Fibroblast of upper back skin (primary cell): ENCODE measurements at regions not wholly inside any gene's neighbourhood (a gene's known extent, or its start where the extent isn't known, plus 50 kb on each side); places are given as distances from the start of the nearest gene placed in this dataset.
"Not testable (repeated sequence)": the region's sequence is repeated elsewhere in the genome, so short reads cannot be mapped to it uniquely, and the experiment has no call there.

ENCODE experiments used
- DNase-seq: peaks from one replicate; pipeline ENCODE4 v3.0.0-alpha.2; 2013

- not testable (repeated sequence) for DNase-seq
These were observed 415.5 kb downstream of the FOXD4L4 start for GRCh38 chr9:66152406-66152805.

- peak; percentile 43 for DNase-seq
These were observed 416.2 kb downstream of the FOXD4L4 start for GRCh38 chr9:66153021-66153725.

- DNase-seq: not testable (repeated sequence)
These were observed 417.2 kb downstream of the FOXD4L4 start for GRCh38 chr9:66153971-66154691.

- DNase-seq: not testable (repeated sequence)
These were observed 445.4 kb downstream of the FOXD4L4 start for GRCh38 chr9:66182316-66182715.

GRCh38 chr9:66183648-66184047, 446.7 kb downstream of the FOXD4L4 start:
- not testable (repeated sequence) for DNase-seq

- DNase-seq: not testable (repeated sequence)
These were observed 460.3 kb downstream of the FOXD4L4 start for GRCh38 chr9:66197199-66197598.

- not testable (repeated sequence) for DNase-seq
These were observed 461.5 kb downstream of the FOXD4L4 start for GRCh38 chr9:66198421-66198820.

GRCh38 chr9:66206617-66207016, 469.7 kb downstream of the FOXD4L4 start:
- DNase-seq: not testable (repeated sequence)

- not testable (repeated sequence) for DNase-seq
These were observed 471.0 kb downstream of the FOXD4L4 start for GRCh38 chr9:66207914-66208313.

- DNase-seq: not testable (repeated sequence)
These were observed 507.8 kb downstream of the FOXD4L4 start for GRCh38 chr9:66244763-66245162.

- not testable (repeated sequence) for DNase-seq
These were observed 508.5 kb downstream of the FOXD4L4 start for GRCh38 chr9:66245481-66245880.

- not testable (repeated sequence) for DNase-seq
These were observed 520.6 kb downstream of the FOXD4L4 start for GRCh38 chr9:66257581-66257980.

- DNase-seq: not testable (repeated sequence)
These were observed 524.6 kb downstream of the FOXD4L4 start for GRCh38 chr9:66261576-66261975.

GRCh38 chr9:66263621-66264020, 526.7 kb downstream of the FOXD4L4 start:
- not testable (repeated sequence) for DNase-seq

GRCh38 chr9:66264786-66265185, 527.8 kb downstream of the FOXD4L4 start:
- DNase-seq: not testable (repeated sequence)

GRCh38 chr9:66266202-66266601, 529.3 kb downstream of the FOXD4L4 start:
- not testable (repeated sequence) for DNase-seq

- DNase-seq: not testable (repeated sequence)
These were observed 530.0 kb downstream of the FOXD4L4 start for GRCh38 chr9:66266856-66267430.

GRCh38 chr9:66267684-66268083, 530.7 kb downstream of the FOXD4L4 start:
- not testable (repeated sequence) for DNase-seq

- not testable (repeated sequence) for DNase-seq
These were observed 532.1 kb downstream of the FOXD4L4 start for GRCh38 chr9:66269024-66269423.

GRCh38 chr9:66269783-66270182, 532.8 kb downstream of the FOXD4L4 start:
- not testable (repeated sequence) for DNase-seq

GRCh38 chr9:66278809-66279208, 541.9 kb downstream of the FOXD4L4 start:
- not testable (repeated sequence) for DNase-seq
